Smooth muscle cell (in vitro differentiated cells): ENCODE measurements at regions not wholly inside any gene's neighbourhood (a gene's known extent, or its start where the extent isn't known, plus 50 kb on each side); places are given as distances from the start of the nearest gene placed in this dataset.

Experiments
- DNase-seq: peaks from one replicate; lab custom pipeline; 2025; ENCODE audit not compliant: unreplicated experiment; lab: John Stamatoyannopoulos, UW
- H2AFZ ChIP-seq: fragments of 200-600 bp; sonication (generic); 2 replicates; pipeline ENCODE4 v1.6.0; 2016; ENCODE audit warnings: antibody characterized with exemption, low read depth, mild to moderate bottlenecking
- H3F3A ChIP-seq: fragments of 200-600 bp; sonication (generic); 2 replicates; pipeline ENCODE4 v1.6.0; 2017; ENCODE audit warnings: antibody characterized with exemption, low read depth
- H3K27ac ChIP-seq: fragments of 200-600 bp; sonication (generic); 2 replicates; pipeline ENCODE4 v1.5.1; 2016; ENCODE audit warnings: low read depth, mild to moderate bottlenecking
- H3K27me3 ChIP-seq: fragments of 200-600 bp; sonication (generic); 2 replicates; pipeline ENCODE4 v1.6.1; 2016; ENCODE audit warnings: low read depth, mild to moderate bottlenecking
- H3K36me3 ChIP-seq: fragments of 200-600 bp; sonication (generic); 2 replicates; pipeline ENCODE4 v1.5.1; 2016; ENCODE audit warnings: low read depth
- H3K4me1 ChIP-seq: fragments of 200-600 bp; sonication (generic); 2 replicates; pipeline ENCODE4 v1.5.1; 2016; ENCODE audit warnings: low read depth
- H3K4me2 ChIP-seq: fragments of 200-600 bp; sonication (generic); 2 replicates; pipeline ENCODE4 v1.6.0; 2016; ENCODE audit warnings: mild to moderate bottlenecking
- H3K4me3 ChIP-seq: fragments of 200-600 bp; sonication (generic); 2 replicates; pipeline ENCODE4 v1.5.1; 2016; ENCODE audit warnings: mild to moderate bottlenecking
- H3K79me2 ChIP-seq: fragments of 200-600 bp; sonication (generic); 2 replicates; pipeline ENCODE4 v1.6.0; 2016; ENCODE audit warnings: low read depth, mild to moderate bottlenecking
- H3K9ac ChIP-seq: fragments of 200-600 bp; sonication (generic); 2 replicates; pipeline ENCODE4 v1.6.0; 2016; ENCODE audit warnings: low read depth
- H3K9me3 ChIP-seq: fragments of 200-600 bp; sonication (generic); replicated peaks from 2 replicates; pipeline ENCODE4 v1.5.1; 2016; ENCODE audit warnings: low read depth
- H4K20me1 ChIP-seq: fragments of 200-600 bp; sonication (generic); 2 replicates; pipeline ENCODE4 v1.6.0; 2016; ENCODE audit warnings: low read depth
- CTCF ChIP-seq: fragments of 200-600 bp; sonication (generic); IDR thresholded peaks from 2 replicates; pipeline ENCODE4 v1.5.1; 2017; ENCODE audit warnings: borderline replicate concordance, mild to moderate bottlenecking, antibody characterized with exemption; ENCODE audit not compliant: insufficient read depth, poor library complexity, severe bottlenecking
- WGBS: methylation state at CpG from one replicate; pipeline ENCODE4 v1.1.7; 2016; ENCODE audit warnings: low lambda C conversion rate; 5-methylcytosine and 5-hydroxymethylcytosine counted together

DNA sequence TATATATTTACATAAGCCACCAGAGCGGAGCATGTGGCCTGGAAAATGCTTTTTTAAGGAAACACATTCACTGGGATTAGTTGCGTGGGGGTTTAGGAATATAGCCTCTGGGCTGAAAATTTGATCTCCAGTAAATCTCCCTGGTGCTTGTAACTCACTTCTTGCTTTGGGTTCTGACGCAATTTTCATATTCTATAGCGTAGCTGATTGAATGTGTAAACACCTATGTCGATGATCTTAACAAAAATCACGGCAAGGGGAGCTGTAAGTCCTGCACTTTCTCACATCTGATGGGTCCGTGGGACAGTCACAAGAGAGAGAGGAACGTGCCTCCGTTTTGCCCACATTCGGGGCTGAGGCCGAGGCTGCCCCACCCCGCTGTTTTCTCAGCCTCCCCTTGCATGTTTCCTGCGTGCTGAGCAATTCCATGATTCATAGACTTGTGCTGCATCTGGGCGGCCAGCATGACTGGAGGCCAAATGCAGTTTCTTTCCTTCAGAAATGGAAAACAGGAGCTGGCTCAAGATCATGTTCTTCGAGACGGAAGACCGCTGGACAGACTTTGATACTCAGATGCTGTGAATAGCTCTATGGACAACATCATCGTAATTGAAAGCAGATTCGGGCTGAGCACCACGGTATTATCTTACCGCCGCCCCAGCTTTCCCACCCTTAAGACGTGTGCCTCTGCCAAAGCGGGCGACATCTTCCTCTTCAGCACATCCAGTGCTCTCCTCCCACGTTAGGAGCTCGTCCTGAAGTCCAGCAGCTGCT is 109.2 kb downstream of the TMEM18 start:
- H3K9ac ChIP-seq: no peak overlapping the region
- 79% methylated on average over 27 of the region's 27 CpGs for WGBS
- H3K27me3 ChIP-seq: no peaks in the 10 kb centered on the region
- H3K9me3 ChIP-seq: no peaks in the 10 kb centered on the region
- H3K27ac ChIP-seq: no peak overlapping the region
- H3K4me3 ChIP-seq: no peak overlapping the region
- H3K79me2 ChIP-seq: no peaks in the 10 kb centered on the region
- no peak overlapping the region for H2AFZ ChIP-seq
- no peaks in the 10 kb centered on the region for H3K4me1 ChIP-seq
- H4K20me1 ChIP-seq: no peaks in the 10 kb centered on the region
- peak overlapping the region; percentile 40 for H3K4me2 ChIP-seq
- no peak for TF ChIP-seq CTCF
- H3F3A ChIP-seq: no peaks in the 10 kb centered on the region
- no peak for DNase-seq
- no peaks in the 10 kb centered on the region for H3K36me3 ChIP-seq

DNA sequence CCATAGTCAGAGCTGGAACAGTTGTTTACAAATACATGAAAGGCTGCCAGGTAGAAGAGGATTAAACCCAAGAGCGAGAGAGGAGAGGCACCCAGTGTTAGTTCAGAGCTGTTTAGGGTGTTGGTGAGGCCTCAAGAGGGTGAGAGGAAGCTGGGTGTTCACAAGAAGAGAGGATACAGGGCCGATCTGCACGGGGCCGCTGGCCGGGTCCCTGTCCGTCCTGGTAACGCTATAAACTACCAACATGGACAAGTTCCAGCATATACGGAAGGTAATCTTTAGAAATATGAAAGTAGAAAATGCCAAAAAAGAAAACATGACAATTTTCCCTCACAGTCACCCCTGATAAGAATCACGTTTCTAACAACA is 109.7 kb downstream of the TMEM18 start:
- no peak for DNase-seq
- 88% methylated on average over 9 of the region's 9 CpGs for WGBS
- Histone ChIP-seq H3K9me3 (no peaks in the 10 kb centered on the region), H2AFZ (no peak overlapping the region), H3K4me3 (no peak overlapping the region), H3K36me3 (no peaks in the 10 kb centered on the region), H3K9ac (no peak overlapping the region), H3K79me2 (no peaks in the 10 kb centered on the region), H3F3A (no peaks in the 10 kb centered on the region), H3K27ac (no peak overlapping the region), H4K20me1 (no peaks in the 10 kb centered on the region), H3K4me2 (peak overlapping the region; percentile 8), H3K4me1 (no peaks in the 10 kb centered on the region), H3K27me3 (no peaks in the 10 kb centered on the region)
- no peak for TF ChIP-seq CTCF

DNA sequence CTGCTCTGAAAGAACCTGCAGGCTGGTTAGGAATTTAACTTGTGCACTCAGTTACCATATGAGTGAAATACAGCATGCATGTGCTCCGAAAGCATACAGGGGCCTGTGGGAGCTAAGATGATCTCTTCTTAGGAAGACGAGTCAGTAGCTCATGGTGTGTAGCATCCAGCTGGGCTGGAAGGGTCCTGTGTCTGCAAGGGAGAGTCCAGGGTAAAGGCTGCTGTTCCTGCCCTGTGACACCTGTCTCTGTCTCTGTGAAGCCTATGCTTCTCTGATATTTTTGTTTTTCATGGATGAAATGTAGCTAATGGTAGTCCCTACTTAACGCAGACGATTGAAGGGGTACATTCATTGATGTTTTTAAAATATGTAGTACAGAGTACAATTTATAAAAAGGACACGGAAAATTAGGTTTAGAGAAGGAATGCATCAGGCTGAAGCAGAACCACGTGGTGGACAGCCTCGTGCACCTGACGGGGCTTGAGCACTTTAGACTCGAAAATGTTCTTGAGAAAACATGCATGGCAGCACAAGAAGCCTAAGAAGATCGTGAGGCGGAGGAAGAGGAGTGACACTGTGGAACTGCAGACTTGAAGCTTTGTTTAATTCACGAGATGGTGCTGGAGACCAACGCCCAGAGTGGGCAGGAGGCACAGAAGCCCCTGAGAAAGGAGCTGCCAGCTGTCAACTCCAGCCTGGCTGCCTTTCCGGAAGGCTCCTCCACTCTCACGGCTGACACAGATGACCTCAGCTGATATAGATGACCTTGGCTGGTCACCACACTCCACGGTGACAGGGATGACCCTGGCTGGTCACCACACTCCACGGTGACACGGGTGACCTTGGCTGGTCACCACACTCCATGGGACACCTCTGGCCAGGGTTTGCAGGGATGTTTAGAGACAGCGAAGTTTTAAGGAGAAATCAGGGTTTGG is 110.6 kb downstream of the TMEM18 start:
- Histone ChIP-seq H3K27ac (no peak overlapping the region), H3K9ac (no peak overlapping the region), H3K27me3 (no peaks in the 10 kb centered on the region), H3K4me3 (no peak overlapping the region), H3F3A (no peaks in the 10 kb centered on the region), H3K4me2 (no peak overlapping the region), H3K79me2 (no peaks in the 10 kb centered on the region), H3K9me3 (no peaks in the 10 kb centered on the region), H3K4me1 (no peaks in the 10 kb centered on the region), H2AFZ (no peak overlapping the region), H3K36me3 (no peaks in the 10 kb centered on the region), H4K20me1 (no peaks in the 10 kb centered on the region)
- no peak for DNase-seq
- no peak for TF ChIP-seq CTCF
- 91% methylated on average over 19 of the region's 19 CpGs for whole genome bisulfite sequencing
